Spleen (tissue), 7 donors: ENCODE measurements at regions not wholly inside any gene's neighbourhood (a gene's known extent, or its start where the extent isn't known, plus 50 kb on each side); places are given as distances from the start of the nearest gene placed in this dataset.
"Not testable (repeated sequence)": the region's sequence is repeated elsewhere in the genome, so short reads cannot be mapped to it uniquely, and the experiment has no call there.

ENCODE experiments used
- POLR2A ChIP-seq, 3 donors: fragments of 450-650 bp; IDR thresholded peaks; one replicate each; pipeline ENCODE4 v1.5.1; 2017; ENCODE audit warnings: antibody characterized with exemption in 3 of 3, mild to moderate bottlenecking in 1 of 3
- TF ChIP-seq, protein P1 (sequence below), 11 experiments: fragments of 200-600 bp in 7 of 11; fragments of 450-650 bp in 4 of 11; sonication (generic) in 4 of 11; IDR thresholded peaks in 8 of 11; conservative IDR thresholded peaks in 3 of 11; 1 replicate in 7 of 11; 2 replicates in 4 of 11; pipeline versions ENCODE4 v1.4.0 to v1.8.0; 2016 to 2021; ENCODE audit warnings: antibody characterized with exemption in 11 of 11, inconsistent platforms in 4 of 11, mild to moderate bottlenecking in 1 of 11
- donor health status: DM: no; HTN: no; CAD: no; lungs with moderate emphysema.
- donor health status: DM: no; HTN: no; CAD: no.
- donor health status: DM: no; HTN: no; CAD: no.

DNA sequence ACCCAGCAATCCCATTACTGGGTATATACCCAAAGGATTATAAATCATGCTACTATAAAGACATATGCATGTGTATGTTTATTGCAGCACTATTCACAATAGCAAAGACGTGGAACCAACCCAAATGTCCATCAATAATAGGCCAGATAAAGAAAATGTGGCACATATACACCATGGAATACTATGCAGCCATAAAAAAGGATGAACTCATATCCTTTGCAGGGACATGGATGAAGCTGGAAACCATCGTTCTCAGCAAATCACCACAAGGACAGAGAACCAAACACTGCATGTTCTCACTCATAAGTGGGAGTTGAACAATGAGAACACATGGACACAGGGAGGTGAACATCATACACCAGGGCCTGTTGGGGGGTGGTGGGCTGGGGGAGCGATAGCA is 109.7 kb downstream of the ATXN3L start:
- TF ChIP-seq, protein P1, sequence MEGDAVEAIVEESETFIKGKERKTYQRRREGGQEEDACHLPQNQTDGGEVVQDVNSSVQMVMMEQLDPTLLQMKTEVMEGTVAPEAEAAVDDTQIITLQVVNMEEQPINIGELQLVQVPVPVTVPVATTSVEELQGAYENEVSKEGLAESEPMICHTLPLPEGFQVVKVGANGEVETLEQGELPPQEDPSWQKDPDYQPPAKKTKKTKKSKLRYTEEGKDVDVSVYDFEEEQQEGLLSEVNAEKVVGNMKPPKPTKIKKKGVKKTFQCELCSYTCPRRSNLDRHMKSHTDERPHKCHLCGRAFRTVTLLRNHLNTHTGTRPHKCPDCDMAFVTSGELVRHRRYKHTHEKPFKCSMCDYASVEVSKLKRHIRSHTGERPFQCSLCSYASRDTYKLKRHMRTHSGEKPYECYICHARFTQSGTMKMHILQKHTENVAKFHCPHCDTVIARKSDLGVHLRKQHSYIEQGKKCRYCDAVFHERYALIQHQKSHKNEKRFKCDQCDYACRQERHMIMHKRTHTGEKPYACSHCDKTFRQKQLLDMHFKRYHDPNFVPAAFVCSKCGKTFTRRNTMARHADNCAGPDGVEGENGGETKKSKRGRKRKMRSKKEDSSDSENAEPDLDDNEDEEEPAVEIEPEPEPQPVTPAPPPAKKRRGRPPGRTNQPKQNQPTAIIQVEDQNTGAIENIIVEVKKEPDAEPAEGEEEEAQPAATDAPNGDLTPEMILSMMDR (IDR thresholded peaks at IDR 0.05 in 8 of 11, conservative IDR thresholded peaks at IDR 0.05 in 3 of 11): not testable (repeated sequence)
- not testable (repeated sequence) for TF ChIP-seq POLR2A (IDR thresholded peaks at IDR 0.05)
